ENCODE measurements at regions not wholly inside any gene's neighbourhood (a gene's known extent, or its start where the extent isn't known, plus 50 kb on each side); places are given as distances from the start of the nearest gene placed in this dataset.
"Not testable (repeated sequence)": the region's sequence is repeated elsewhere in the genome, so short reads cannot be mapped to it uniquely, and the experiment has no call there.

- intact Hi-C loops (cut with DNase I) = no loop called here
- no peaks in the 10 kb centered on the region for H3K27me3 ChIP-seq
- peaks cover 0 to 9% of the 10 kb centered on the region in 2 donors for H3K4me1 ChIP-seq
- TF ChIP-seq, protein P1, sequence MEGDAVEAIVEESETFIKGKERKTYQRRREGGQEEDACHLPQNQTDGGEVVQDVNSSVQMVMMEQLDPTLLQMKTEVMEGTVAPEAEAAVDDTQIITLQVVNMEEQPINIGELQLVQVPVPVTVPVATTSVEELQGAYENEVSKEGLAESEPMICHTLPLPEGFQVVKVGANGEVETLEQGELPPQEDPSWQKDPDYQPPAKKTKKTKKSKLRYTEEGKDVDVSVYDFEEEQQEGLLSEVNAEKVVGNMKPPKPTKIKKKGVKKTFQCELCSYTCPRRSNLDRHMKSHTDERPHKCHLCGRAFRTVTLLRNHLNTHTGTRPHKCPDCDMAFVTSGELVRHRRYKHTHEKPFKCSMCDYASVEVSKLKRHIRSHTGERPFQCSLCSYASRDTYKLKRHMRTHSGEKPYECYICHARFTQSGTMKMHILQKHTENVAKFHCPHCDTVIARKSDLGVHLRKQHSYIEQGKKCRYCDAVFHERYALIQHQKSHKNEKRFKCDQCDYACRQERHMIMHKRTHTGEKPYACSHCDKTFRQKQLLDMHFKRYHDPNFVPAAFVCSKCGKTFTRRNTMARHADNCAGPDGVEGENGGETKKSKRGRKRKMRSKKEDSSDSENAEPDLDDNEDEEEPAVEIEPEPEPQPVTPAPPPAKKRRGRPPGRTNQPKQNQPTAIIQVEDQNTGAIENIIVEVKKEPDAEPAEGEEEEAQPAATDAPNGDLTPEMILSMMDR (IDR thresholded peaks at IDR 0.05) = no peak
- no peak overlapping the region for H3K27ac ChIP-seq
- no peaks in the 10 kb centered on the region for H3K36me3 ChIP-seq
- H3K4me3 ChIP-seq = no peak overlapping the region
- peaks cover 0 to 4% of the 10 kb centered on the region in 2 donors for H3K9me3 ChIP-seq
- no peak for DNase-seq (ENCODE audit: low spot score in 2 of 2)
Measured at GRCh38 chr18:9001209-9001608, 101.3 kb upstream of the NDUFV2 start.

DNA sequence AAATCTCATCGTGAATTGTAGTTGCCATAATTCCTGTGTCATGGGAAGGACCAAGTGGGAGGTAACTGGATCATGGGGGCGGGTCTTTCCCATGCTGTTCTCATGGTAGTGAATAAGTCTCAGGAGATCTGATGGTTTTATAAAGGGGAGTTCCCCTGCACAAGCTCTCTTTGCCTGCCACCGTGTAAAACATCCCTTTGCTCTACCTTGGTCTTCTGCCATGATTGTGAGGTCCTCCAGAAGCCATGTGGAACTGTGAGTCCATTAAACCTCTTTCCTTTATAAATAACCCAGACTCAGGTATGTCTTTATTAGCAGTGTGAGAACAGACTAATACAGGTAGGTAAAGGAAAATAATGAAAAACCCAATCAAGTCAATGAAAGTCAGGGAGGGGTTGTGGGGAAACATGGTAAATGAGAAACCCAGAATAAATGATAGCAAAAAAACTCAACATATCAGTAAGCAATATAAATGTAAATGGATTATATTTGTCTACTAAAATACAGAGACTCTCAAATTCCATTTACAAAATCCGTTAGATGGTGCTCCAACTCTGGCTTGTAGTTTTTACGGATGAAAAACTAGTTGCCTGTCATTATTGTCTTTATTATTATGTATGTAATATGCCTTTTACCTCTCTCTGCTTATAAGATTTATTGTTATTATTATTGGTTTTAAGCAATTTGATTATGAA is 98.9 kb upstream of the NDUFV2 start:
- DNase-seq (ENCODE audit: low spot score in 2 of 2) = no peak
- Histone ChIP-seq H3K27ac (no peak overlapping the region), H3K27me3 (no peaks in the 10 kb centered on the region), H3K4me1 (peaks cover 0 to 9% of the 10 kb centered on the region in 2 donors), H3K4me3 (no peak overlapping the region), H3K9me3 (peaks cover 0 to 4% of the 10 kb centered on the region in 2 donors), H3K36me3 (no peaks in the 10 kb centered on the region)
- intact Hi-C loops (cut with DNase I) = no loop called here
- TF ChIP-seq, protein P1 (IDR thresholded peaks at IDR 0.05) = no peak

- DNase-seq (ENCODE audit: low spot score in 2 of 2); intact Hi-C loops (cut with DNase I); H3K36me3 ChIP-seq; H3K4me1 ChIP-seq; H3K27me3 ChIP-seq; H3K4me3 ChIP-seq; H3K27ac ChIP-seq; H3K9me3 ChIP-seq: not testable (repeated sequence)
Measured at GRCh38 chr18:9004308-9004707, 98.2 kb upstream of the NDUFV2 start.

GRCh38 chr18:9007700-9008099 is 94.8 kb upstream of the NDUFV2 start:
- H3K4me1 ChIP-seq; H3K27ac ChIP-seq; H3K4me3 ChIP-seq; intact Hi-C loops (cut with DNase I); H3K9me3 ChIP-seq; H3K36me3 ChIP-seq; DNase-seq (ENCODE audit: low spot score in 2 of 2); H3K27me3 ChIP-seq: not testable (repeated sequence)

DNA sequence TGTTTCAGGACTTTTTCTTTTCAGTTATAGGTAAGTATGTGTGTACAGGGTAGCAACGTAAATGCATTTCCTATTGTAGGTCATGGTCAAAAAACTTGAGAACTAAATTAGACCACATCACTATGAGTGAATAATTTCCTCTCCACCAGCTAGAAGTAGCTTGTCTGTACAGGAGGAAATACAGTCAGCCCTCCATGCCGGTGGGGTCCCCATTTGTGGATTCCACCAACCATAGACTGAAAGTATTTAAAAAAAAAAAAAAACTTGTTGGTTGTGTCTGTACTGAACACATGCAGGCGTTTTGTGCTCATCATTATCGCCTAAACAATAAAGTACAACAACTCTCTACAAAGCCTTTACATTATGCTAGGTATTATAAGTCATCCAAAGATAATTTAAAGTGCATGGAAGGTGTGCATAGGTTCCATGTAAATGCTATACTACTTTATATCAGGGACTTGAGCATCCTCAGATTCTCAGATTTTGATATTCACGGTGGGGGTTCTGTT is 94.2 kb upstream of the NDUFV2 start:
- H3K36me3 ChIP-seq = no peaks in the 10 kb centered on the region
- DNase-seq (ENCODE audit: low spot score in 2 of 2) = no peak
- intact Hi-C loops (cut with DNase I) = no loop called here
- peaks cover 0 to 4% of the 10 kb centered on the region in 2 donors for H3K9me3 ChIP-seq
- no peaks in the 10 kb centered on the region for H3K4me1 ChIP-seq
- no peaks in the 10 kb centered on the region for H3K27me3 ChIP-seq
- TF ChIP-seq, protein P1 (IDR thresholded peaks at IDR 0.05) = no peak
- no peak overlapping the region for H3K27ac ChIP-seq
- H3K4me3 ChIP-seq = no peak overlapping the region

GRCh38 chr18:9008709-9009635 is 93.5 kb upstream of the NDUFV2 start:
- no peaks in the 10 kb centered on the region for H3K4me1 ChIP-seq
- H3K9me3 ChIP-seq = no peaks in the 10 kb centered on the region
- H3K4me3 ChIP-seq = no peak overlapping the region
- H3K27me3 ChIP-seq = no peaks in the 10 kb centered on the region
- H3K27ac ChIP-seq = no peak overlapping the region
- DNase-seq (ENCODE audit: low spot score in 2 of 2) = no peak
- TF ChIP-seq, protein P1 (IDR thresholded peaks at IDR 0.05) = no peak
- intact Hi-C loops (cut with DNase I) = no loop called here
- H3K36me3 ChIP-seq = no peaks in the 10 kb centered on the region

Measured in ascending aorta (tissue), 2 donors.